Fibroblast of the aortic adventitia (primary cell): ENCODE measurements at regions not wholly inside any gene's neighbourhood (a gene's known extent, or its start where the extent isn't known, plus 50 kb on each side); places are given as distances from the start of the nearest gene placed in this dataset.

Experiments
- DNase-seq: peaks from one replicate; pipeline ENCODE4 v3.0.0-alpha.2; 2010; ENCODE audit warnings: low read depth
- H3K4me3 ChIP-seq: 2 replicates; pipeline ENCODE4 v1.5.1; 2011; ENCODE audit warnings: low read depth, mild to moderate bottlenecking, control low read depth, low read length, moderate library complexity
- TF ChIP-seq, protein P1 (sequence below): IDR thresholded peaks from 2 replicates; pipeline ENCODE4 v1.5.1; 2011; ENCODE audit warnings: mild to moderate bottlenecking, low read length, control low read depth, inconsistent platforms; ENCODE audit not compliant: insufficient read depth

DNA sequence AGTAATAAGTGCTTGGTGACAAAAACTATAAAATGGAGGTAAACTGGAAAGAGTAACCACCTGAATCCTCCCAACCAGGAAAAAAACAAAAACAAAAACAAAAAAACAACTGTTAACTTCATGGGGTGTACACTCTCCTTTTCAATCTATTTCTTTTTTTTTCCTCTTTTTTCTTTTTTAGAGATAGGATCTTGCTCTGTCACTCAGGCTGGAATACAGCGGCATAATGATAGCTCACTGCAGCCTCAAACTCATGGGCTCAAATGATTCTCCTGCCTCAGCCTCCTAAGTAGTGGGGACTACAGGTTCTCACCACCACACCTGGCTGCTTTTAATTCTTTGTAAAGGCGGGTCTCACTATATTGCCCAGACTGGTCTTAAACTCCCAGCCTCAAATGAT, 76.8 kb downstream of the PHLDA1 start:
- DNase-seq, result no peak
- TF ChIP-seq, protein P1, sequence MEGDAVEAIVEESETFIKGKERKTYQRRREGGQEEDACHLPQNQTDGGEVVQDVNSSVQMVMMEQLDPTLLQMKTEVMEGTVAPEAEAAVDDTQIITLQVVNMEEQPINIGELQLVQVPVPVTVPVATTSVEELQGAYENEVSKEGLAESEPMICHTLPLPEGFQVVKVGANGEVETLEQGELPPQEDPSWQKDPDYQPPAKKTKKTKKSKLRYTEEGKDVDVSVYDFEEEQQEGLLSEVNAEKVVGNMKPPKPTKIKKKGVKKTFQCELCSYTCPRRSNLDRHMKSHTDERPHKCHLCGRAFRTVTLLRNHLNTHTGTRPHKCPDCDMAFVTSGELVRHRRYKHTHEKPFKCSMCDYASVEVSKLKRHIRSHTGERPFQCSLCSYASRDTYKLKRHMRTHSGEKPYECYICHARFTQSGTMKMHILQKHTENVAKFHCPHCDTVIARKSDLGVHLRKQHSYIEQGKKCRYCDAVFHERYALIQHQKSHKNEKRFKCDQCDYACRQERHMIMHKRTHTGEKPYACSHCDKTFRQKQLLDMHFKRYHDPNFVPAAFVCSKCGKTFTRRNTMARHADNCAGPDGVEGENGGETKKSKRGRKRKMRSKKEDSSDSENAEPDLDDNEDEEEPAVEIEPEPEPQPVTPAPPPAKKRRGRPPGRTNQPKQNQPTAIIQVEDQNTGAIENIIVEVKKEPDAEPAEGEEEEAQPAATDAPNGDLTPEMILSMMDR, result no peak
- H3K4me3 ChIP-seq, result no peak overlapping the region

DNA sequence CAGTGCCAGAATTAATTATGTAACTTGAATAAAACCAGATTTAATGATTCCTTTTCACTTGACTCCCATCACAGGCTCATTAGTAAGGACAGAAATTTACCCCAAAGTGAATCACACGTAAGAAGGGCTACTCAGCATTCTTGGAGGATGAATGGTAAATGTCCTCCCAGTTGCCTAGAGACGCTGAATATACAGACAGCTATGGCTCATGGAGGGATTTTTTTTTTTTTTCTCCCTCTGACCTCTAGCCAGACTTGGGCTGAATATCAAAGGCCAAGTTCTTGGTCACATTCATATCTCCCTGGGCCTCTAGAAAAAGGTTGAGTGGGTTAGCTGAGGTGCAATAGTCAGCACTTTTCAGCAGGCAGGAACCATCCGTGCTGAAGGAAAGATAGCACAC, 77.5 kb downstream of the PHLDA1 start:
- TF ChIP-seq, protein P1, result no peak
- H3K4me3 ChIP-seq, result no peak overlapping the region
- DNase-seq, result peak; percentile 90

DNA sequence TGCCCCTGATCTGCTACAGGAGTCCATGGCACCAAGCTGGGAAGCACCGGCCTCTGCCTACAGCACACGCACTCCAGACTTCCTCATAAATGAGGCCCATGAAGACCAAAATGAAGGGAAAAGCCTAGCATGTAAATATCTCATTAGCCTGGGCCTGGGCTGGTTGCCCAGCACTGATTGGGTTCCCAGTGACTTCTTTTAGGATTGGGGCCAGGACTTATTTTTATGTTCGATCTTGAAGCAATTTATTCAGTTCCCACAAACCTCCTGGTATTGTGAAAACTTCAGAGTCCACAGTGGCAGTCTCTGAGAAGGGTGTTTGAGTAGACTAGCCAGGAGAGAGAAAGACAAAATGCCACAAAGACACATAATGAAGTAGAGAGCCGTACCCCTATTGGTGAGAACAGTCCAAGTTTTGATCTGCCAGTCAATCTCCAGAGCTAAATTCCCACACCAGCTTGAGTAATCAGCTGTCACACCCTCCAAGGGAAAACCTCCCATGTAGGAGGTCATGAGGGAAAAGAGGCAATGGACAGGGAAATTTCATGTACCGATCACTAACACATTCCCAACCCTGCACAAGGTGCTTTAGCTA, 78.2 kb downstream of the PHLDA1 start:
- TF ChIP-seq, protein P1, result no peak
- DNase-seq, result peak; percentile 45
- no peak overlapping the region for H3K4me3 ChIP-seq

DNA sequence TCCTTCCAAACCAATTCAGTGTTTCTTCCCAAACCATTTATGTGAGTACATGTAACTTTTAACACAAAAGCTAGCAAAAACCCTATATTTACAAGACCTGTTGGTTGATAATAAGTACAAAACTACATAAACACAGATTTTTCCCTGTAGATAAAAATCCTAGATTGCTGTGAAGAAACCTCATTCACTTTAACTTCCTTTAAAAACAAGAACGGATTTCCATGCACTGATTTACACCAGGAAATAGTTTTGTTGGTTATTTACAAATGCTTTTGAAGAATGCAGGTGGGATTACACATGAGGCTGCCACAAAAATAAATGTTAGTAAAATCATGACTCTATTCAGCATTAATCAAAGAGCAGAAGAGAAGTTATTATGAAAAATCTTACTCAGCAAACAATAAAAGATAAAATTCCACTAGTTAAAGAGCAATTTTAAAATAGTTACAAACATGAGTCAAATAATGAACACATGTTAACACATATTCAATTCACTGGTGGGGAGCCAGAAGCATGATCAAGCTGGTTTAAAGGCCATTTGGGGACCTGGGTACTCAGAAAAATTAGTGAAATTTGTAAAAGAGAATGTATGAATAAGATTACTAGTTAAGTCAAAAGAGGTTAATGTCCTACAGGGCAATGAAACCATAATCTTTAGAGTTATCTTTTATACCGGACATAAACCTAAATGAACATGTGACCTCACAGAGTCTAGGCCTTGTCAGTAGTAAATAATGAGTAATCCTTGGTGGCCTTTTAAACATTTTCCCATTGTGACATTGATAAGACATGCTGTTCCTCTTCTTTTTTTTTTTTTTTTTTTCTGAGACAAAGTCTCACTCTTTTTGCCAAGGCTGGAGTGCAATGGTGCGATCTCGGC, 79.9 kb downstream of the PHLDA1 start:
- peak; percentile 46 for DNase-seq
- no peak overlapping the region for H3K4me3 ChIP-seq
- TF ChIP-seq, protein P1, result no peak

DNA sequence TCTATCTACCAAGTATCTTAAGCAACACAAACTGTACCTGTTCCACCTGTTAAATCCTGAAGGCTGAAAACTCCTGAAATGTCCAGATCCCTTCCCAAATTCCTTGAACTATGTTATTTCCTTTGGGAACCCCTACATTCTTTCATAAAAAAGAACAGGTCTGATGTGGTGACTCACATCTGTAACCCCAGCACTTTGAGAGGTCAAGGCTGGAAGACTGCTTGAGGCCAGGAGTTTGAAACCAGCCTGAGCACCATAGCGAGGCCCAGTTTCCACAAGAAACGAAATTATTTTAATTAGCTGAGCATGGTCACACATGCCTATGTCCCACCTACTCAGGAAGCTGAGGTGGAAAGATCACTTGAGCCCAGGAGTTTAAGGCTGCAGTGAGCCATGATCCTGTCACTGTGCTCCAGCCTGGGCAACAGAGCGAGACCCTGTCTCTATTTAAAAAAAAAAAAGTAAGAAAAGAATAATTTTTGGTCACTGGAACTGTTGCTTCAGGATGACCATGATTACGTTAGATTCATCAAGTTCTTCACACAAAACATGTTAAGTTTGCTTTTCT, 84.3 kb downstream of the PHLDA1 start:
- H3K4me3 ChIP-seq, result no peak overlapping the region
- no peak for DNase-seq
- TF ChIP-seq, protein P1, result no peak

DNA sequence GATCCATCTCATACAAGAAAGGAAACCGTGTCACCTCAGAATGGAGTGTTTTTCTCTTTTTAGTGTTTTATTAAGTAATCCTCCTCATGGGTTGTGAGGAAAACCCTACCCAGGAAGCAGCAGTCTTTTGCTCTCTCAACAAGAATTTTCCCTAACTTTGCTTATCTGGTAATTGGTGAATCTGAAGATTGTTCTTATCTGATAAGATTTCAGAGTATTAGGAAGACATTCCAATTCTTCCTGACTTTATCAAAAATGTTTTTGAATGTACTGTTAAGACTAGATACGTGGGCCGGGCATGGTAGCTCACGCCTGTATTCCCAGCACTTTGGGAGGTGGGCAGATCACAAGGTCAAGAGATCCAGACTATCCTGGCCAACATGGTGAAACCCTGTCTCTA, 86.0 kb downstream of the PHLDA1 start:
- TF ChIP-seq, protein P1, result no peak
- no peak overlapping the region for H3K4me3 ChIP-seq
- DNase-seq, result peak; percentile 42
